GM18507 (cell line): ENCODE measurements at regions not wholly inside any gene's neighbourhood (a gene's known extent, or its start where the extent isn't known, plus 50 kb on each side); places are given as distances from the start of the nearest gene placed in this dataset.

Experiments
- DNase-seq: peaks from one replicate; pipeline ENCODE4 v3.0.0; 2011; ENCODE audit warnings: low read depth; ENCODE audit not compliant: insufficient read length; ENCODE audit errors: extremely low spot score
- FAIRE-seq: peaks from 2 replicates; lab custom pipeline; 2011; peaks lifted over from hg19 to GRCh38; lab: Jason Lieb, UNC

- FAIRE-seq, result no peak
- no peak for DNase-seq
Measured at GRCh38 chr16:52618753-52619497, 72.0 kb upstream of the TOX3 start.

GRCh38 chr16:52617591-52617990 lies 70.6 kb upstream of the TOX3 start:
- FAIRE-seq, result no peak
- DNase-seq, result no peak

- DNase-seq (no peak), FAIRE-seq (no peak)
Measured at GRCh38 chr16:52613508-52613907, 66.6 kb upstream of the TOX3 start.

- DNase-seq, result no peak
Measured at GRCh38 chr16:52611817-52612673, 65.1 kb upstream of the TOX3 start.

GRCh38 chr16:52603015-52603414 lies 56.1 kb upstream of the TOX3 start:
- FAIRE-seq, result no peak
- no peak for DNase-seq

More at GRCh38 chr16:52611817-52612673, 65.1 kb upstream of the TOX3 start:
- no peak for FAIRE-seq

GRCh38 chr16:52597772-52598483 lies 51.0 kb upstream of the TOX3 start:
- no peak for DNase-seq
- no peak for FAIRE-seq

GRCh38 chr16:52597073-52597771 lies 50.3 kb upstream of the TOX3 start:
- FAIRE-seq (no peak), DNase-seq (no peak)
